Testis (tissue), 2 donors: ENCODE measurements at regions not wholly inside any gene's neighbourhood (a gene's known extent, or its start where the extent isn't known, plus 50 kb on each side); places are given as distances from the start of the nearest gene placed in this dataset.

Experiments
- DNase-seq: peaks from one replicate; pipeline ENCODE4 v3.0.0-alpha.2; 2019
- H3K27ac ChIP-seq, 2 donors: fragments of 200-600 bp; sonication (generic); one replicate each; pipeline ENCODE4 v1.5.1; 2019
- H3K27me3 ChIP-seq: fragments of 200-600 bp; sonication (generic); one replicate; pipeline ENCODE4 v1.5.1; 2019
- H3K36me3 ChIP-seq: fragments of 200-600 bp; sonication (generic); one replicate; pipeline ENCODE4 v1.5.1; 2017; ENCODE audit warnings: low read depth; ENCODE audit errors: missing control alignments
- H3K4me1 ChIP-seq: fragments of 200-600 bp; sonication (generic); one replicate; pipeline ENCODE4 v1.5.1; 2019
- H3K4me3 ChIP-seq, 2 donors: fragments of 200-600 bp; sonication (generic); one replicate each; pipeline ENCODE4 v1.5.1; 2017 to 2019
- H3K9me3 ChIP-seq: fragments of 200-600 bp; sonication (generic); one replicate; pipeline ENCODE4 v1.5.1; 2017
- CTCF ChIP-seq, 3 experiments: fragments of 450-650 bp in 2 of 3; fragments of 200-600 bp in 1 of 3; sonication (generic) in 1 of 3; IDR thresholded peaks; one replicate each; pipeline ENCODE4 v1.5.1; 2016 to 2019; ENCODE audit warnings: antibody characterized with exemption in 3 of 3, mild to moderate bottlenecking in 2 of 3, moderate library complexity in 1 of 3
- POLR2A ChIP-seq: fragments of 450-650 bp; IDR thresholded peaks from one replicate; pipeline ENCODE4 v1.6.1; 2017; ENCODE audit warnings: antibody characterized with exemption, mild to moderate bottlenecking, moderate library complexity
- WGBS, 2 donors: methylation state at CpG; one replicate each; pipeline ENCODE4 v1.1.5; 2018; 5-methylcytosine and 5-hydroxymethylcytosine counted together
- intact Hi-C: fragments of 100-400 bp; cut with DNase I; formaldehyde crosslinking; loops from one replicate; pipeline ENCODE4 v1.15.1; 2023; ENCODE audit warnings: low total_unique reads

DNA sequence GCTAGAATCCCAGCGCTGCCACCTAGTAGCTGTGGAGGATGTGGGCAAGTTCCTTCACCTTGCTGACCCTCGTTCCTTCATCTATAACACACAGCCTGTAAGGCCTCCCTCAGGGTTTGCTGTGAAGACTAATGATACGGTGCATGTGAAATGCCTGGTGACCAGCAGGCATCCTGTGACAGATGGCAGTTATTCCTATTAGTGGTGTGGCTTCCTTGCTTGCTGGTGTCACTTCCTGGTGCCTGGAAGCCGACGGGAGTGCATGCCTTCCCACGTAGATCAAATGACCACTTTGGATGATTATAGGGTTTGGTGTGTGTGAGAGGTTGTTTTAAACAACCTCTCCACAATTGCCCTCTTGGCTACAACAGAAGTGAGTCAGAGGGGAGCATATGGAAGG lies 894.9 kb downstream of the VRK1 start:
- intact Hi-C loops = no loop called here
- TF ChIP-seq POLR2A (no peak), CTCF (IDR thresholded peaks at IDR 0.05) (no peak)
- no peaks in the 10 kb centered on the region for H3K27me3 ChIP-seq
- no peak overlapping the region for H3K27ac ChIP-seq
- H3K36me3 ChIP-seq = no peaks in the 10 kb centered on the region
- no peak for DNase-seq
- WGBS, 2 donors = 79 to 85% methylated on average over 5 to 6 of the region's 6 CpGs
- H3K4me1 ChIP-seq = no peaks in the 10 kb centered on the region
- no peak overlapping the region for H3K4me3 ChIP-seq
- no peaks in the 10 kb centered on the region for H3K9me3 ChIP-seq

DNA sequence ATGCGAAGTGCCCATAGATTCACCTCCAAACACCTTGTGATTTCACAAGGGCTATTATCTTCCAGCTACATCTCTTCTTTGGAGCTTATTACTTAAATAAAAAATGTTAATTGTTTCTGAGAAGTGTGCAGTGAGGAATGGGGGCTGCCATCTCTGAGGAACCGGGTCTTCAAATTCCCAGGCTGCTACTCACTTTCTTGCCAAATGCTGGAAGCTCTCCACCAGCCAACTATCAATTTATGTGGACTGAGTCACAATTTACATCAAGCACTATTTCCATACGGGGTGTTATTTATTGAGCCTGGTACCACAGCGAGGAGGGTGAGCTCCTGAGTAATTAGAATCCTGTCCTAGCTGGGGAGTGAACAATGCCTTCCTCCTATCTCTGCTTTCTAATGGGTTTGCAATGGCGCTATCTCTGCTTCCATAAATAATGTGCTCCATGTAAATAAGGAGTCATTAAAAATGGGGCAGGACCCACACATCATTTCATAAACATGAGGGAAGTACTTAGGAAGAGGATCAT lies 898.3 kb downstream of the VRK1 start:
- no peaks in the 10 kb centered on the region for H3K27me3 ChIP-seq
- H3K36me3 ChIP-seq = no peaks in the 10 kb centered on the region
- H3K4me3 ChIP-seq = no peak overlapping the region
- TF ChIP-seq POLR2A (no peak), CTCF (IDR thresholded peaks at IDR 0.05) (no peak)
- H3K4me1 ChIP-seq = no peaks in the 10 kb centered on the region
- 41 to 59% methylated on average over 5 of the region's 5 CpGs for WGBS, 2 donors
- intact Hi-C loops = no loop called here
- no peak for DNase-seq
- H3K27ac ChIP-seq = no peak overlapping the region
- H3K9me3 ChIP-seq = no peaks in the 10 kb centered on the region

DNA sequence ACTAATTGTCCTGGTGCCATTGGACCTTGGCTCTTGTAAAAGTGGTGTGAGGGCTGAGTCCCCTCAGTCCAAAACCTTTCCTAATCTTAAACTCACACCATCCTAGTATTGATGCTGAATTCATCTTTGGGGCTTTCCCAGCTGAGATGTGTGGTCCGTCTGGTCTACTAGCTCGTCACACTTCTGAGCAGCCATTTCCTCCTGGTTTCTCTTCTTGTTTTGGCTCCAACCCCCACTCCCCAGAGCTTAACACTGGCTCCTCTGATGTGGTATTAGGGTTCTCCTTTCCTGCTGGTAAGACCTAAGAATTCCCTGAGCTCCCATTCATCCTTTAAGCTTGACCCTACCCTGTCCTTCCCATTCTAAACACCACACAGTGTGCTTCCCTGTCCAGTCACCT lies 900.6 kb downstream of the VRK1 start:
- 56 to 70% methylated on average over 2 of the region's 2 CpGs for WGBS, 2 donors
- H3K27ac ChIP-seq = no peak overlapping the region
- TF ChIP-seq CTCF (IDR thresholded peaks at IDR 0.05) (no peak), POLR2A (no peak)
- intact Hi-C loops = no loop called here
- H3K27me3 ChIP-seq = no peaks in the 10 kb centered on the region
- H3K4me3 ChIP-seq = no peak overlapping the region
- no peaks in the 10 kb centered on the region for H3K9me3 ChIP-seq
- H3K36me3 ChIP-seq = no peaks in the 10 kb centered on the region
- no peak for DNase-seq
- no peaks in the 10 kb centered on the region for H3K4me1 ChIP-seq

DNA sequence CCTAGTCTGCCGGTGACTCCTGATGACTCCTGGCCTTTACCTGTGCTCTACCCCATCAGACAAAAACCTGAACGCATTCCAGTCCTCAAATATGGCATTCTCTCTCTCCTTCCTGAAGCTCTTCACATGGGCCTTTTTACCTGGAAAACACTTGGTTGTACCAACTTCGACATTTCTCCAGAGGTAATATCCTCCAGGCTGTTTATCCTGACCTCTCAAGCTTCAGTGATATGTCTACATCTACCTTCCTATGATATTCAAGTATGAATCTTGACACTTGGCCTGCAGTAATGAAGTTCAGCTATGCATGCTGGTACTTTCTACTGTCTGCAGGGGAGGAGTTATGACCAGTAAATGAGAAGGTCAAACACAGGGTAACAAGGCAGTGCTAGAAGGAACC lies 901.8 kb downstream of the VRK1 start:
- H3K27ac ChIP-seq = no peak overlapping the region
- H3K9me3 ChIP-seq = no peaks in the 10 kb centered on the region
- intact Hi-C loops = no loop called here
- H3K36me3 ChIP-seq = no peaks in the 10 kb centered on the region
- 78 to 92% methylated on average over 3 of the region's 3 CpGs for WGBS, 2 donors
- TF ChIP-seq CTCF (IDR thresholded peaks at IDR 0.05) (no peak), POLR2A (no peak)
- no peaks in the 10 kb centered on the region for H3K4me1 ChIP-seq
- H3K27me3 ChIP-seq = no peaks in the 10 kb centered on the region
- no peak overlapping the region for H3K4me3 ChIP-seq
- DNase-seq = no peak

- Histone ChIP-seq H3K4me1 (no peaks in the 10 kb centered on the region), H3K27ac (no peak overlapping the region), H3K4me3 (no peak overlapping the region), H3K9me3 (no peaks in the 10 kb centered on the region), H3K36me3 (no peaks in the 10 kb centered on the region), H3K27me3 (no peaks in the 10 kb centered on the region)
- TF ChIP-seq POLR2A (no peak), CTCF (IDR thresholded peaks at IDR 0.05) (no peak)
- no peak for DNase-seq
- intact Hi-C loops = no loop called here
- WGBS, 2 donors = 76 to 78% methylated on average over 12 of the region's 12 CpGs
Observed at GRCh38 chr14:97703006-97703760, 906.0 kb downstream of the VRK1 start.
